Stimulated activated naive B cell treated with anti-CD40 and anti-IgM and Interleukin-4, amounts not matched to agents 10 μg/mL and 1 μg/mL and 100 μg/mL, for 72 hours (primary cell): ENCODE measurements at regions not wholly inside any gene's neighbourhood (a gene's known extent, or its start where the extent isn't known, plus 50 kb on each side); places are given as distances from the start of the nearest gene placed in this dataset.

Source experiments
- ATAC-seq, 2 donors: fragments of 150-1000 bp; cut with Tn5 transposase; replicated peaks; 2 replicates each; pipeline ENCODE4 v1.10.0; 2021; ENCODE audit warnings: moderate library complexity in 1 of 2
- DNase-seq: peaks from one replicate; pipeline ENCODE4 v3.0.0; 2021
- H3K27ac Mint-ChIP-seq: one replicate; pipeline ENCODE4 v1.8.0; 2022; ENCODE audit warnings: mild to moderate bottlenecking, mixed read lengths
- H3K27me3 Mint-ChIP-seq, 2 donors: one replicate each; pipeline ENCODE4 v1.8.0; 2022; ENCODE audit warnings: mixed read lengths in 2 of 2
- H3K36me3 Mint-ChIP-seq, 2 donors: one replicate each; pipeline ENCODE4 v1.8.0; 2022; ENCODE audit warnings: mixed read lengths in 2 of 2, mild to moderate bottlenecking in 1 of 2
- H3K4me1 Mint-ChIP-seq, 2 donors: one replicate each; pipeline ENCODE4 v1.8.0; 2022; ENCODE audit warnings: mixed read lengths in 2 of 2, mild to moderate bottlenecking in 1 of 2
- H3K4me3 Mint-ChIP-seq, 2 donors: one replicate each; pipeline ENCODE4 v1.8.0; 2022; ENCODE audit warnings: mild to moderate bottlenecking in 2 of 2, mixed read lengths in 2 of 2, moderate library complexity in 1 of 2
- H3K9me3 Mint-ChIP-seq, 2 donors: one replicate each; pipeline ENCODE4 v1.8.0; 2022; ENCODE audit warnings: mixed read lengths in 2 of 2, mild to moderate bottlenecking in 1 of 2

DNA sequence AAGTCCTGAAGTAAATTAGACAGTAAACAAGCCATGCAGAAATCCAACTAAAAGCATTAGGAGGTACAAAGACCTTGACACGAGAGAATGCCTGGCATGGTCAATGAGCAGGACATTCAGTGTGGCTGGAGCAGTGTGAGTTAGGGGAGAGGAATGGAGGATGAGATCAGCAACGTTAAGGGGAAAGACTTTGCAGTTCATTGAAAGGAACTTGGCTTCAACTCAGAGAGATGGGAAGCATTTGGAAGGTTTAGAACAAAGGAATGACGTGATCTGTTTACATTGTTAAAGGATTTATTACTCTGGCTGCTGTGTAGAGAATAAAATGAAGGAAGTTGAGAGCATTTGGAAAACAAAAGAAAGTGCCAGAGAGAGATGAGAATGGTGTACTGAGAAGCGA is 621.3 kb downstream of the XIRP2 start:
- H3K9me3 Mint-ChIP-seq: peaks cover 0 to 1% of the 10 kb centered on the region in 2 donors
- H3K27ac Mint-ChIP-seq: no peak overlapping the region
- DNase-seq (no peak), ATAC-seq (no peak)
- no peaks in the 10 kb centered on the region for H3K36me3 Mint-ChIP-seq
- no peaks in the 10 kb centered on the region for H3K27me3 Mint-ChIP-seq
- H3K4me1 Mint-ChIP-seq: no peaks in the 10 kb centered on the region
- no peak overlapping the region for H3K4me3 Mint-ChIP-seq

GRCh38 chr2:167508709-167509108 is 620.4 kb downstream of the XIRP2 start:
- no peaks in the 10 kb centered on the region for H3K27me3 Mint-ChIP-seq
- peaks cover 0 to 1% of the 10 kb centered on the region in 2 donors for H3K9me3 Mint-ChIP-seq
- H3K4me3 Mint-ChIP-seq: no peak overlapping the region
- no peak for DNase-seq
- no peak for ATAC-seq
- no peaks in the 10 kb centered on the region for H3K4me1 Mint-ChIP-seq
- H3K27ac Mint-ChIP-seq: no peak overlapping the region
- H3K36me3 Mint-ChIP-seq: no peaks in the 10 kb centered on the region

- H3K4me1 Mint-ChIP-seq: no peaks in the 10 kb centered on the region
- H3K36me3 Mint-ChIP-seq: no peaks in the 10 kb centered on the region
- DNase-seq (no peak), ATAC-seq (no peak)
- no peaks in the 10 kb centered on the region for H3K27me3 Mint-ChIP-seq
- no peak overlapping the region for H3K4me3 Mint-ChIP-seq
- H3K27ac Mint-ChIP-seq: no peak overlapping the region
- peaks cover 0 to 1% of the 10 kb centered on the region in 2 donors for H3K9me3 Mint-ChIP-seq
These were observed 618.1 kb downstream of the XIRP2 start for GRCh38 chr2:167506395-167506794.

- Mint-ChIP-seq H3K36me3 (no peaks in the 10 kb centered on the region), H3K9me3 (peaks cover 0 to 1% of the 10 kb centered on the region in 2 donors), H3K27ac (no peak overlapping the region), H3K4me1 (no peaks in the 10 kb centered on the region), H3K27me3 (no peaks in the 10 kb centered on the region), H3K4me3 (no peak overlapping the region)
- DNase-seq (no peak), ATAC-seq (no peak)
These were observed 616.4 kb downstream of the XIRP2 start for GRCh38 chr2:167504695-167505094.

- no peaks in the 10 kb centered on the region for H3K36me3 Mint-ChIP-seq
- ATAC-seq (no peak), DNase-seq (no peak)
- H3K27ac Mint-ChIP-seq: no peak overlapping the region
- no peaks in the 10 kb centered on the region for H3K27me3 Mint-ChIP-seq
- no peak overlapping the region for H3K4me3 Mint-ChIP-seq
- H3K4me1 Mint-ChIP-seq: no peaks in the 10 kb centered on the region
- H3K9me3 Mint-ChIP-seq: peaks cover 0 to 1% of the 10 kb centered on the region in 2 donors
These were observed 615.8 kb downstream of the XIRP2 start for GRCh38 chr2:167504061-167504460.

- Mint-ChIP-seq H3K9me3 (peaks cover 0 to 1% of the 10 kb centered on the region in 2 donors), H3K4me3 (no peak overlapping the region), H3K27ac (no peak overlapping the region), H3K36me3 (no peaks in the 10 kb centered on the region), H3K27me3 (no peaks in the 10 kb centered on the region), H3K4me1 (no peaks in the 10 kb centered on the region)
- DNase-seq: no peak
- ATAC-seq: no peak
These were observed 613.3 kb downstream of the XIRP2 start for GRCh38 chr2:167501618-167502017.

DNA sequence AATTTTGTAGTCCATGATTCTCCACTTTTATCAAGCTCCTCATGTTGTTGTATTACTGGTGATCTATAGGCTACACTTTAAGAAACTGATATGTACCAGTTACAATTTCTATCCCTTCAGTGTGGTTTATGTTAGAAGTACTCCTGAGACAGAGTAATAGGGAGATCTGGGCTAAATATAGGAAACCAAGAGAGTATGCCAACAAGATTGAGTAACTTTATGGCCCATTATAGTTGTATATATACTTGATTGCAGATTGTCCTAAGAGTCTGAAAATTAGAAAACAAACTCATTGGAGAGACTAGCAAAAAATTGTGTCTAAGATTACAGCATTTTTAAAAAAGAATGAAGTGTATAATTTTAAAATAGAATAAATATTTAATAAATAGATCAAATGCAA is 605.6 kb downstream of the XIRP2 start:
- DNase-seq: no peak
- no peak overlapping the region for H3K4me3 Mint-ChIP-seq
- no peak overlapping the region for H3K27ac Mint-ChIP-seq
- H3K27me3 Mint-ChIP-seq: no peaks in the 10 kb centered on the region
- no peak for ATAC-seq
- no peaks in the 10 kb centered on the region for H3K4me1 Mint-ChIP-seq
- no peaks in the 10 kb centered on the region for H3K36me3 Mint-ChIP-seq
- no peaks in the 10 kb centered on the region for H3K9me3 Mint-ChIP-seq

DNA sequence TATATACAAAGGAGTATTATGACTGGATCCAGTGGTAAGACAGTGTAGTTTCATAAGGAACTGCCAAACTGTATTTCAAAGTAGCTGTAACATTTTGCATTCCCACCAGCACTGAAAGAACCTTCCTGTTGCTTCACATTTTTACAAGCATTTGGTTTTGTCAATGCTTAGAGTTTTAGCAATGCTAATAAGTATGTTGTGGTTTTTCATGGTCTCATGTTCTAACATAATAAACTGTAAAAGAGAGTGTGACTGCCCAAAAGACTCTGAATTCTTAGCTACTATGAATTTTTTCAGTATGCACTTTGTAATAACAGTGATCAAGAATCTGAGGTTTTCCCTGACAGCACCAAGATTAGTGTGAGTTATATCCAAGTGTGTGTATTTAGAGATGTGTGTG is 604.2 kb downstream of the XIRP2 start:
- Mint-ChIP-seq H3K36me3 (no peaks in the 10 kb centered on the region), H3K9me3 (no peaks in the 10 kb centered on the region), H3K4me1 (no peaks in the 10 kb centered on the region), H3K27ac (no peak overlapping the region), H3K4me3 (no peak overlapping the region), H3K27me3 (no peaks in the 10 kb centered on the region)
- ATAC-seq (no peak), DNase-seq (no peak)

DNA sequence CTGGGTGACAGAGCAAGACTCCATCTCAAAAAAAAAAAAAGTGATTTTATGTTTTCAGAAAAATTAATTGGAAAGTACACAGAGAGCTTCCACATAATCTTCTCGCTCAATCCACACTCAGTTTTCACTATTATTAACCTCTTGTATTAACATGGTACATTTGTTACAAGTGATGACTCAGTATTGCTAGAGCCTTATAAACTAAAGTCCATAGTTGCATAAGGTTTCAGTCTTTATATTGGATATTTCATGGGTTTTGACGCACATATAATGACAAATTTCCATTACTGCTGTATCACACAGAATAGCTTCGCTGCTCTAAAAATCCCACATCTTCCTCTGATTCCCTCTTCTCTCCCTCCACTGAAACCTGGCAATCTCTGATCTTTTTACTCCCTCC is 603.5 kb downstream of the XIRP2 start:
- Mint-ChIP-seq H3K9me3 (no peaks in the 10 kb centered on the region), H3K27me3 (no peaks in the 10 kb centered on the region)

DNA sequence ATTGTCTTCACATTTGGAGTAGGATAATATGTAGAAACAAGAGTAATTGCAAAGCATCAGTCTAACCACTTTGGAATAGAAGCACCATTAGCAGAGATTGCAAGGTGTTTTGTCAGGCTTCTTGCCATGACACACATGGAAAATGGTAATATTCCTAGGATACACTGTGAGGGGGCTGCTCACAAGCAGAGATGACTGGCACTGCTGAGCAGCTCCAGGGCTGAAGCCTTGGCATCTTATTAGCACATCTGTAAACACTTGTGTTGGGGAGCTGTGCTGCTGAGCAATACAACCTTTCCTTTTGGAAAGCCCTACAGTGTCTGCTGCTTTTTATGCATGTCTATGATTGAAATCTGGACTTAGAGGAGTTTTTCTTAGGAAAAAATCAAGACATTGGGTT is 602.2 kb downstream of the XIRP2 start:
- DNase-seq (no peak), ATAC-seq (no peak)
- Mint-ChIP-seq H3K27me3 (no peaks in the 10 kb centered on the region), H3K9me3 (no peaks in the 10 kb centered on the region), H3K36me3 (no peaks in the 10 kb centered on the region), H3K27ac (no peak overlapping the region), H3K4me1 (no peaks in the 10 kb centered on the region), H3K4me3 (no peak overlapping the region)

More for the DNA sequence above, 603.5 kb downstream of the XIRP2 start:
- no peak overlapping the region for H3K4me3 Mint-ChIP-seq
- no peaks in the 10 kb centered on the region for H3K36me3 Mint-ChIP-seq
- ATAC-seq (no peak), DNase-seq (no peak)
- H3K27ac Mint-ChIP-seq: no peak overlapping the region
- no peaks in the 10 kb centered on the region for H3K4me1 Mint-ChIP-seq

DNA sequence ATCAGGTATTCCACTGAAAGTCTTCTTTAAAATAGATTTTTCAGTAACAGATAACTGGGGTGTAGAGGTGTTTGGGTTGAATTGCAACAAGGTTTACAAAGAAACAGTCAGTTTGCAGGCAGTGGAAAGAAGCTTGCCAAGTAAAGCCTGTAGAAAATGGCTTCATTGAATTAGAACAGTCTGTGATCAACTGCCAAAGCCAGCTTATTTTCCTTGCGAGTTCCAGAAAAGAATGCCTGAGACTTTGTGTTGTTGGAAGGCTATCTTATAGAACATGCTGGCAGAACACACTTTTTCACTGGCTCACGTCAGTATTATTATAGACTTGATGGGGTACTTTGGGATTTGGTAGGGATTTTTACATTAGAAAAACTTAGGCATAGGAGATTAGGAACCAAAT is 601.0 kb downstream of the XIRP2 start:
- H3K27ac Mint-ChIP-seq: no peak overlapping the region
- DNase-seq: no peak
- no peaks in the 10 kb centered on the region for H3K36me3 Mint-ChIP-seq
- H3K9me3 Mint-ChIP-seq: no peaks in the 10 kb centered on the region
- H3K27me3 Mint-ChIP-seq: no peaks in the 10 kb centered on the region
- no peak for ATAC-seq
- no peaks in the 10 kb centered on the region for H3K4me1 Mint-ChIP-seq
- no peak overlapping the region for H3K4me3 Mint-ChIP-seq

GRCh38 chr2:167487728-167488127 is 599.4 kb downstream of the XIRP2 start:
- Mint-ChIP-seq H3K27ac (no peak overlapping the region), H3K27me3 (no peaks in the 10 kb centered on the region), H3K9me3 (no peaks in the 10 kb centered on the region), H3K36me3 (no peaks in the 10 kb centered on the region), H3K4me1 (no peaks in the 10 kb centered on the region), H3K4me3 (no peak overlapping the region)
- ATAC-seq: no peak
- DNase-seq: no peak

DNA sequence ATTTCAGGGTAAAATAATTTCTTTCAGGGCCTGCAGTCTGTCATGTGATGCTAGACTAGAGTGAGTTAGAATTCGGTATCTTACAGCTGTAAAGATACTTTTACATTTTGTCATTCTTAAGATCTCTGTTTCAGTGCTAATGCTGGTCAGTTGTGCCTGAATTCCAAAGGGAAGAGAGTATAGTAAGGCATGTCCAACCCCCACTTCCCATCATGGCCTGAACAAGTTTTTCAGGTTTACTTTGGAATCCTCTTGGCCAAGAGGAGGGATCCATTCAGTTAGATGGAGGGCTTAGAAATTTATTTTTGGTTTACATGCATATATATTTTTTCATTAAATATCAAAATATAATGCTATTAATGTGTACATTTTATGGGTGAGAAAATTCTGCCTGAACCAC is 596.6 kb downstream of the XIRP2 start:
- ATAC-seq (no peak), DNase-seq (no peak)
- Mint-ChIP-seq H3K4me1 (no peaks in the 10 kb centered on the region), H3K27me3 (no peaks in the 10 kb centered on the region), H3K9me3 (no peaks in the 10 kb centered on the region), H3K4me3 (no peak overlapping the region), H3K36me3 (no peaks in the 10 kb centered on the region), H3K27ac (no peak overlapping the region)

DNA sequence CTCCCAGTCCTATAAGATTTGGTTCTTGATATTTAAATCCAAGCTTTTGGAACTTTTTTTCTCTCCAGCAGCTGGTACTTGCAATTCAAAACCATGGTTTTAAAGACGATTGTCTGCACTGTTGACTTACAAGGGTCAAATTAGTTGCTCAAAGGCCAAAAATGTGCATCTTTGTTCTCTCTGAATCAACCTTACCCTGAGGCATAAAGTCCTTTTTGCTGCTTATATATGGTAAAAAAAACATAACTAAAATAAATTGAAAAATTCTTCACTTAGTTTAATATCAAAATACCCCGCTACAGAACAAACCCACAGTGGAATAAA is 592.7 kb downstream of the XIRP2 start:
- no peaks in the 10 kb centered on the region for H3K36me3 Mint-ChIP-seq
- no peaks in the 10 kb centered on the region for H3K9me3 Mint-ChIP-seq
- ATAC-seq (no peak), DNase-seq (no peak)
- H3K4me3 Mint-ChIP-seq: no peak overlapping the region
- no peaks in the 10 kb centered on the region for H3K4me1 Mint-ChIP-seq
- no peaks in the 10 kb centered on the region for H3K27me3 Mint-ChIP-seq
- no peak overlapping the region for H3K27ac Mint-ChIP-seq

DNA sequence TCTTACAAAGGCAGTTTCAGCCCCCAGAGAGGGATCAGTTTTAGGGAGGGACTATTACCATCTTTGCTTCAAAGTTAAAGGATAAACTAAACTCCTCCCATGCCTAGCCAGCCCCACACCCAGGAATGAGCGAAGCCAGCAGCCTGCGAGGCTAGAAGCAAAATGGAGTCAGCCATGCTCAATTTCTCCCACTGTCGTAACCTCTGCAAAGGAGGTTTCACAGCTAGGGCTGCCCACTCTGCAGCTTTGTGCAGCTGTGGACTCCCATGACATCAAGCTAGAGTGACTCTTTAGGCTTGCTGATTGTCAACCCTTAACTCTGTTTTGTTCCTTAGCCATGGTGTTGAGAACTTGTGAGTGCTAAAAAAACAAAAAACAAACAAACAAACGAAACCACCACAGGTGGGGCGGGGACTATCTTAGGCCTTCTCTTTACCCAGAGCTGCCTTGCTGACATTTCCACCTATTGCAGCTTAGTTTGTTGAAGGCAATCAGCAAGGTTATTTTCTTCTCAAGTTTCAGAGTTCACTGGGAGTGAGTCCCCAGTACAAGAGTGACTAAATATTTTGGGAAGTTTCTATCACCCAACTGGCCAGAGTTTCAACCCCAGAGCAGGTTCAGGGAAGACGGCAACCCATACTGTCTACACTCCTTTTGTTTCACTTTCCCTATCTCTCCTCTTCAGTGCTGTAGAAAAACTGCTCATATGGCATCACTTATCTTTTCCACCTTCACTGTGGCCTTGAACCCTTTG is 592.1 kb downstream of the XIRP2 start:
- Mint-ChIP-seq H3K27me3 (no peaks in the 10 kb centered on the region), H3K27ac (no peak overlapping the region), H3K4me1 (no peaks in the 10 kb centered on the region), H3K36me3 (no peaks in the 10 kb centered on the region), H3K4me3 (no peak overlapping the region), H3K9me3 (no peaks in the 10 kb centered on the region)
- DNase-seq (no peak), ATAC-seq (no peak)

GRCh38 chr2:167478196-167478595 is 589.9 kb downstream of the XIRP2 start:
- Mint-ChIP-seq H3K4me3 (no peak overlapping the region), H3K27me3 (no peaks in the 10 kb centered on the region), H3K4me1 (no peaks in the 10 kb centered on the region), H3K27ac (no peak overlapping the region), H3K36me3 (no peaks in the 10 kb centered on the region), H3K9me3 (no peaks in the 10 kb centered on the region)
- ATAC-seq (no peak), DNase-seq (no peak)
